ENCODE measurements at regions not wholly inside any gene's neighbourhood (a gene's known extent, or its start where the extent isn't known, plus 50 kb on each side); places are given as distances from the start of the nearest gene placed in this dataset.

DNA sequence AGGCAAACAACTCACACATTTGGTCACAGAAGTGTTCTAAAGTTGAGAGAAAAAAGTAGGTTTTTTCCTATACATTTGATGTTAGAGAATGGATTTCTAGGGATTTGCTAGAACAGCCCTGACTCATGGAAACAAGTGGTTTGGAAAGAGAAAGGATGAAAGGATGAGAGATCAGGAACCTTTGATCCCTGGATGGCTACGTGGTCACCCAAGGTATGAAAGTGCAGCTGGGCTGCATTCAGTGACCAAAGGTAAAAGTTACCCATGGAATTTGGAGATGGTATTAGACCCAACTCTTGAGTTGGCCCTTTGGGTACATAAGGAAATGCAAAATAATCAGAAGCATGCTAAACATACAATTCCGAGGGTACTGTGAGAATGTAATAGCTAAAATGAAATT, 61.3 kb upstream of the SPIN1 start:
- no peak for DNase-seq (ENCODE audit: low read depth)

GRCh38 chr9:88326015-88326414, 62.2 kb upstream of the SPIN1 start:
- DNase-seq (ENCODE audit: low read depth): no peak

- DNase-seq (ENCODE audit: low read depth): peak; percentile 15
Observed at GRCh38 chr9:88322906-88323566, 65.2 kb upstream of the SPIN1 start.

DNA sequence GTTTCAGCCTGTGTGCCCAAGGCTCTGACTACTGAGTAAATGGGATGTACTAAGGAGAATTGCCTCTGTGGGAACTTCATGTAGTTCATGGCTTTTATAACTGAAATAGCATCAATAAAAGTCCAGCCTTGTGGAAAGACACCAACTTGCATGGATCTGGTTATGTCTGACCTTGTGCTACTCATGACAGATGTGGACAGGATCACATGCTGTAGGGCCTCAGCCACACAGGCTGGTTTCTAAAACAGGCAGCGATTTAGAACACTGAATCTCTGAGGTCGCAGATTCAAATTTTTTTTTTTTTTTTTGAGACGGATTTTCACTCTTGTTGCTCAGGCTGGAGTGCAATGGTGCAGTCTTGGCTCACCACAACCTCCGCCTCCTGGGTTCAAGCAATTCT, 66.5 kb upstream of the SPIN1 start:
- no peak for DNase-seq (ENCODE audit: low read depth)

DNA sequence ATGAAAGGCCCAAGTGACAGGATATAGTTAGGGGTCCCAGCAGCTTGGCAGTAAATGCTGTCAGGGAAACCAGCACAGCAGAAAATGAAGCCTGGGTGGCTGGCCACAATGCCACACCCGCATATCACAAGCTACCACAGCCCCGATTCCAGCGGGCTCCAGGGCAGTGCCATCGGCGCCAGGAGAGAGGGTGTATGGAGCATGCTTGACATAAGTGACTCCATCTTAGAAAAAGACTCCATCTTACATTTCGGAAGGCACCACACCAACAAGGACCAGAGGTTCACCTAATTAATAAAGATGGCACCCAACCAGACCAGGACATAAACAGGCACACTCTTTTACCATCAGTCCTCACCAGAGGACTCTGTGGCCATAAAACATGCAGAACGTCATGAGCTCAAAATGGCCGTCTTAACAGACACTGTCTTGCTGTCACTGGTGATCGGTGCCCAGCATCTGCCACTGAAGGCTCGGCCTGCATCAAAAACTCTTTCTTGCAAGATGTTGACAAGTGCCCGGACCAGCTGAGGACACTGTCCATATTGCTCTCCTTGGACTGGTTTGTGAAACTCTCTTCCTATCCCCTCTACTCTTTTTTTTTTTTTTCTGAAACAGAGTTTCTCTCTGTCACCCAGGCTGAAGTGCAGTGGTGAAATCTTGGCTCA, 67.4 kb upstream of the SPIN1 start:
- DNase-seq (ENCODE audit: low read depth): no peak

GRCh38 chr9:88319936-88320747, 68.1 kb upstream of the SPIN1 start:
- DNase-seq (ENCODE audit: low read depth): no peak

- no peak for DNase-seq (ENCODE audit: low read depth)
Observed at GRCh38 chr9:88313364-88314220, 74.7 kb upstream of the SPIN1 start.

DNA sequence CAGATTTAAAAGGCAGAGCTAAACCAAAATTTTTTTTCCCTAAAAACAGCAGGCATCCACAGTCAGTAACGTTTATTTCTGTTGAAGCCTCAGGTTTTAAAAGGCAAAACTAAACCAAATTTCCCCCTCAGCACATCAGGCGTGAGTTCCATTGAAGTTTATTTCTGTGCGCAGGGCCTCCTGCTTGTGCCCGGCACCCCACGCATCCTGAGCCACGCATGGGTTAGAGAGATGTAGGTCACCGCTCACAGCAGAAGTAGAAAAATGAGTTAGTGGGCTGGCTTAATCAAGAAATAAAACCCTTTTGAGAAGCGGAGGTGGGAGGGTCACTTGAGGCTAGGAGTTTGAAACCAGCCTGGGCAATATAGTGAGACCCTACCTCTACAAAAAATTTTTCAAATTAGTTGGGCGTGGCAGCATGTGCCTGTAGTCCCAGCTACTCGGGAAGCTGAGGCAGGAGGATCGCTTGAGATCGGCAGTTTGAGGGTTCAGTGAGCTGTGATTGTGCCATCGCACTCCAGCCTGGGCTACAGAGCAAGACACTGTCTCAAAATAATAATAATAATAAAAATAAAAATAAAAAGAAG, 75.6 kb upstream of the SPIN1 start:
- DNase-seq (ENCODE audit: low read depth): no peak

DNA sequence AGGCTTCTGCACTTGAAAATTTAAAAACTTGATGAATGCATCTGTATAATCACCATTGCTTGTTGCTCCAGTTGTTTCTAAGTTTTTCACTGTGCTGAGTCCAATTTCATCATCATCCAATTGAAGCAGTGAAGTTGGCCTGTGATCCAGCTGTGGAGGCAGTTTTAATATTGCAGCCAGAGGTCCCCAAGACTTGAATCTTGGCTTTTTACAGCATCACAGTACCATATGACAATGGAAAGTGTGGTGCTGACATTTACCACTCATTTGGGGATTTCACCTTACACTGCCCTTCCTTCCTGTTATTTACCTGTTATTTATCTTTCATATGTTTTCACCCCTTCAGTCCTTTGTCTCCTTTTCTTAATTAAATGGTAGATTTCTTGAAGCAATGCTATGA, 76.2 kb upstream of the SPIN1 start:
- DNase-seq (ENCODE audit: low read depth): no peak

- peak; percentile 53 for DNase-seq (ENCODE audit: low read depth)
Observed at GRCh38 chr9:88310310-88310980, 77.8 kb upstream of the SPIN1 start.

- no peak for DNase-seq (ENCODE audit: low read depth)
Observed at GRCh38 chr9:88308831-88309560, 79.2 kb upstream of the SPIN1 start.

GRCh38 chr9:88307136-88307535, 81.1 kb upstream of the SPIN1 start:
- no peak for DNase-seq (ENCODE audit: low read depth)

- peak; percentile 28 for DNase-seq (ENCODE audit: low read depth)
Observed at GRCh38 chr9:88303721-88304451, 84.4 kb upstream of the SPIN1 start.

GRCh38 chr9:88302579-88303324, 85.5 kb upstream of the SPIN1 start:
- DNase-seq (ENCODE audit: low read depth): no peak

DNA sequence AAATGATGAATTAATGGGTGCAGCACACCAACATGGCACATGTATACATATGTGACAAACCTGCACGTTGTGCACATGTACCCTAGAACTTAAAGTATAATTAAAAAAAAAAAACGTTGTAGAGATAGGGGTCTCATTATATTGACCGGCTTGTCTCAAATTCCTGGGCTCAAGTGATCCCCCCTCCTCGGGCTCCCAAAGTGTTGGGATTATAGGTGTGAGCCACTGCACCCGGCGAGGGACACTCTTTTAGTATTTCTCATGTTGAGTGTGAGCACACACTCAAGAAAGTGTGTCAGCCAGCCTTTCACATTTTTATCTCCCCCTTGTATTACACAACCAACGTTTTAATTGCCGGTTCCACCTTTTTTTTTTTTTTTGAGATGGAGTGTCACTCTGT, 87.7 kb upstream of the SPIN1 start:
- no peak for DNase-seq (ENCODE audit: low read depth)

DNA sequence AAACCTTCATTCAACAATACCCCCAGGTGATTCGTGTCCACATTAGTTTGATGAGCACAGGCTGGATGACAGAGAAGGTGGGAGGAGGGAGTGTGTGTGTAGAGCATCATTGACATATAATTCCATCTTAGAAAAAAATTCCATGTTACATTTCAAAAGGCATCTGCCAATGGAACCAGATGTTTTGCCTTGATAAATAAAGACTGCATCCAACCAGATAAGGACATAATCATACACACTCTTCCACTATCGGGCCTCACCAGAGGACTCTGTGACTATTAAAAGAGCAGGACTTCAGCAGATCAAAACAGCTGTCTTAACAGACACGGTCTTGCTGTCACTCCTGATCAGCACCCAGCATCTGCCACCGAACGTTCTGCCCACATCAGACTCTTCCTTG, 96.4 kb upstream of the SPIN1 start:
- no peak for DNase-seq (ENCODE audit: low read depth)

DNA sequence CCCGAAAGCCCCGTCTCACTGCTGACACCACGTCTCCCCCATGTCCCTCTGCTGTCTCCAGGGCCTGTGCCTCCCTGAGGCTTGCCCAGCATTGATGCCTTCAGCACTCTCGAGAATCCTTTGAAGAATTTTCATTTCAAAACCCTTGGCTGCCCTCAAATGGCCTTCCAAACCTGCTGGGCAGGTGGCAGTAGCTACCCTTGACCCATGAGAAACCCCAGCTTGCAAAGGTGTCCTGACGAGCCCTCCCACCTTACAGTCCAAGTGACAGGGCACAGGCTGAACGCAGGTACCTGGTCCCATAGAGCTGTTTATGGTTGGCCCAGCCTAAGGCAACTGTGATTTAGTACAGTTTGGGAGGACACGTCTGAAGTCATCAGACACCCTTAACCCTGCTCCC, 97.2 kb upstream of the SPIN1 start:
- DNase-seq (ENCODE audit: low read depth): no peak

GRCh38 chr9:88289532-88289931, 98.7 kb upstream of the SPIN1 start:
- DNase-seq (ENCODE audit: low read depth): no peak

DNA sequence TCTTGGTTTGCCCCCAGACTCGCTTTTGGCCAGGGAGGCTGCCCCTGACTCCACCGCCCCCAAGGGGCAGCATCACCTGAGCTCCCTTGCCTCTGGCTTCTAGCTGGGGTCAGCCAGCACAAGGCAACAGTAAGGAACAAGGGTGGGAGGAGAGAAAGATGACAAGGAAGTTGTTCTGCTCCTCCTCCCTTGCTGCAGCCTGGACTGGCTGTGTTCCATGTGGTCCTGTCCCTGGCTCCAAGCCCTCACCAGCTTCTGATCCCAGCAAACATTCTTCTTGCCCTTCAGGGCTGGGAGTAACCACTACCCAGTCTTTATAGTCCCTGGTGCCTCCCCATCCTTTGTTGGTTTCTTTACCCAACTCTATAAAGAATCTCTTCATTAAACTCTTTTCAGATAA, 100.3 kb upstream of the SPIN1 start:
- no peak for DNase-seq (ENCODE audit: low read depth)
